ENCODE measurements at regions not wholly inside any gene's neighbourhood (a gene's known extent, or its start where the extent isn't known, plus 50 kb on each side); places are given as distances from the start of the nearest gene placed in this dataset.

GRCh38 chr14:85892251-85892650 lies 362.3 kb downstream of the FLRT2 start:
- POLR2A ChIA-PET = no interaction called here
- H3K27ac ChIP-seq (ENCODE audit: low read length) = no peak overlapping the region
- ATAC-seq (no peak), DNase-seq (ENCODE audit: low read depth, low spot score) (no peak)
- in situ Hi-C loops (cut with HindIII; ENCODE audit: low pct_unique_long_range_greater_than_20kb, low sequenced_read_pairs) = no loop called here
- CTCF ChIA-PET = no interaction called here
- no TSS peak for BruUV-seq (replicated peaks)
- H3K27me3 ChIP-seq (ENCODE audit: control insufficient read depth, insufficient read depth, low read length) = no peaks in the 10 kb centered on the region
- no peaks in the 10 kb centered on the region for H3K4me1 ChIP-seq (ENCODE audit: control insufficient read depth, insufficient read depth, low read length)
- intact Hi-C loops (cut with micrococcal nuclease; ENCODE audit: unreplicated experiment) = no loop called here
- H3K9me3 ChIP-seq (ENCODE audit: control insufficient read depth, insufficient read depth, low read depth, low read length) = no peaks in the 10 kb centered on the region
- H3K36me3 ChIP-seq (ENCODE audit: control insufficient read depth, insufficient read depth, low read length) = no peaks in the 10 kb centered on the region
- no peak overlapping the region for H3K4me3 ChIP-seq (ENCODE audit: low read depth in 2 of 2, low read length in 2 of 2)
- TF ChIP-seq POLR2AphosphoS5 (IDR thresholded peaks at IDR 0.05; ENCODE audit: low read depth, low read length) = no peak
- no peak for TF ChIP-seq REST (IDR thresholded peaks at IDR 0.05; ENCODE audit: insufficient read depth in 1 of 2, low read depth in 2 of 2, low read length in 1 of 2)
- TF ChIP-seq SIN3A (IDR thresholded peaks at IDR 0.05; ENCODE audit: borderline replicate concordance, insufficient read depth, low read depth, low read length) = no peak
- TF ChIP-seq CTCF (IDR thresholded peaks at IDR 0.05) = no peak
- TF ChIP-seq TCF7L2 (IDR thresholded peaks at IDR 0.05; ENCODE audit: low read depth, low read length) = no peak

GRCh38 chr14:85883966-85884365 lies 354.0 kb downstream of the FLRT2 start:
- POLR2A ChIA-PET = no interaction called here
- H3K27ac ChIP-seq (ENCODE audit: low read length) = no peak overlapping the region
- ATAC-seq (no peak), DNase-seq (ENCODE audit: low read depth, low spot score) (no peak)
- intact Hi-C loops (cut with micrococcal nuclease; ENCODE audit: unreplicated experiment) (no loop called here), in situ Hi-C loops (cut with HindIII; ENCODE audit: low pct_unique_long_range_greater_than_20kb, low sequenced_read_pairs) (no loop called here)
- CTCF ChIA-PET = no interaction called here
- no TSS peak for BruUV-seq (replicated peaks)
- no peaks in the 10 kb centered on the region for H3K9me3 ChIP-seq (ENCODE audit: control insufficient read depth, insufficient read depth, low read depth, low read length)
- H3K4me3 ChIP-seq (ENCODE audit: low read depth in 2 of 2, low read length in 2 of 2) = no peak overlapping the region
- TF ChIP-seq SIN3A (IDR thresholded peaks at IDR 0.05; ENCODE audit: borderline replicate concordance, insufficient read depth, low read depth, low read length) (no peak), CTCF (IDR thresholded peaks at IDR 0.05) (no peak), REST (IDR thresholded peaks at IDR 0.05; ENCODE audit: insufficient read depth in 1 of 2, low read depth in 2 of 2, low read length in 1 of 2) (no peak), POLR2AphosphoS5 (IDR thresholded peaks at IDR 0.05; ENCODE audit: low read depth, low read length) (no peak), TCF7L2 (IDR thresholded peaks at IDR 0.05; ENCODE audit: low read depth, low read length) (no peak)
- no peaks in the 10 kb centered on the region for H3K27me3 ChIP-seq (ENCODE audit: control insufficient read depth, insufficient read depth, low read length)
- no peaks in the 10 kb centered on the region for H3K4me1 ChIP-seq (ENCODE audit: control insufficient read depth, insufficient read depth, low read length)
- H3K36me3 ChIP-seq (ENCODE audit: control insufficient read depth, insufficient read depth, low read length) = no peaks in the 10 kb centered on the region

All from Panc1 (cell line).